OCI-LY7 (cell line): ENCODE measurements at regions not wholly inside any gene's neighbourhood (a gene's known extent, or its start where the extent isn't known, plus 50 kb on each side); places are given as distances from the start of the nearest gene placed in this dataset.

Source experiments
- EZH2phosphoT487 ChIP-seq: fragments of 200-600 bp; sonication (generic); IDR thresholded peaks from 2 replicates; pipeline ENCODE4 v1.6.1; 2018; ENCODE audit warnings: low read depth, borderline replicate concordance, mild to moderate bottlenecking, mixed run types, antibody characterized with exemption, low read length, moderate library complexity, mixed read lengths
- TF ChIP-seq, protein P1 (sequence below): fragments of 200-600 bp; sonication (generic); conservative IDR thresholded peaks from 2 replicates; pipeline ENCODE4 v1.5.1; 2014; ENCODE audit warnings: mild to moderate bottlenecking, antibody characterized with exemption, low read length, moderate library complexity, mixed read lengths

- TF ChIP-seq, protein P1, sequence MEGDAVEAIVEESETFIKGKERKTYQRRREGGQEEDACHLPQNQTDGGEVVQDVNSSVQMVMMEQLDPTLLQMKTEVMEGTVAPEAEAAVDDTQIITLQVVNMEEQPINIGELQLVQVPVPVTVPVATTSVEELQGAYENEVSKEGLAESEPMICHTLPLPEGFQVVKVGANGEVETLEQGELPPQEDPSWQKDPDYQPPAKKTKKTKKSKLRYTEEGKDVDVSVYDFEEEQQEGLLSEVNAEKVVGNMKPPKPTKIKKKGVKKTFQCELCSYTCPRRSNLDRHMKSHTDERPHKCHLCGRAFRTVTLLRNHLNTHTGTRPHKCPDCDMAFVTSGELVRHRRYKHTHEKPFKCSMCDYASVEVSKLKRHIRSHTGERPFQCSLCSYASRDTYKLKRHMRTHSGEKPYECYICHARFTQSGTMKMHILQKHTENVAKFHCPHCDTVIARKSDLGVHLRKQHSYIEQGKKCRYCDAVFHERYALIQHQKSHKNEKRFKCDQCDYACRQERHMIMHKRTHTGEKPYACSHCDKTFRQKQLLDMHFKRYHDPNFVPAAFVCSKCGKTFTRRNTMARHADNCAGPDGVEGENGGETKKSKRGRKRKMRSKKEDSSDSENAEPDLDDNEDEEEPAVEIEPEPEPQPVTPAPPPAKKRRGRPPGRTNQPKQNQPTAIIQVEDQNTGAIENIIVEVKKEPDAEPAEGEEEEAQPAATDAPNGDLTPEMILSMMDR, result no peak
- no peak for TF ChIP-seq EZH2phosphoT487
Measured at GRCh38 chr2:145680276-145680675, 1160.4 kb upstream of the ZEB2 start.
